ENCODE measurements at regions not wholly inside any gene's neighbourhood (a gene's known extent, or its start where the extent isn't known, plus 50 kb on each side); places are given as distances from the start of the nearest gene placed in this dataset.
"Not testable (repeated sequence)": the region's sequence is repeated elsewhere in the genome, so short reads cannot be mapped to it uniquely, and the experiment has no call there.

- DNase-seq (ENCODE audit: low spot score): no peak
Observed at GRCh38 chr9:88872192-88872946, 118.9 kb upstream of the S1PR3 start.

DNA sequence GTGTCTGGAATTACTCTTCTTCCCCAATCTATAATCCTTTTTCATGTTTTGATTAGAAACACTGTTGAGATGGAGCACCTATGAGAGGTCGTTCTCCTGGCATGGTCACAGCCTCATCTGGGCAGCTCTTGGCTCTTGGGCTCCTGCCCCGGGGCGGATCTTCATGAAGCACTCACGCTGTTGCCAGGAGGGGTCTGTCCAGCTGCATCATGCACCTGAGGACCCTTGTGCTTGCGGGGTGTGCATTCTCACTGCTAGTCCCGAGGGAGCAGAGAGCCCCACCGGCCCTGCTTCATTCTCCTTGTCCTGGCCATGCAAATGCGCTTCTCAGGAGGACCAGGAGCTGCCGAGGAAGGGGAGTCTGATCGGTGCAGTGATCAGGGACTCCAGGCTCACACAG lies 117.6 kb upstream of the S1PR3 start:
- no peak for DNase-seq (ENCODE audit: low spot score)

DNA sequence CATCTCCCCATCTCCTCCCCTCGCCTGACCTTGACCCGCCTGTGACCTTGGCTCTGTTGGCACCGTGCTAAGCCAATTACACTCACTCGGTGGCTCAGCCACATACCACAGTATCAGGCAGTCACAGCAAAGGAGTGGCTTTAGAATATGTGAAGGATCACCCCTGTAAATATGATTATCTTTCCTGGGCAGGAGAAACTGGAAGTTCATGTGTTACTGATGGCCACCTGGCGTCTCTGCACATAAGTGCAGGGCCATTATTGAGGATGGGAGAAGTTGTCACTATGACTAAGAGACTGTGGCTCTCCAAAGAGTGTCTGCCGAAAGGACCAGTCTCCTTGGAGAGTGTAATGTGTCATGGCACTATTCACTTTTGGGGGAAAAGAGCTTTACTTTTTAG lies 116.9 kb upstream of the S1PR3 start:
- DNase-seq (ENCODE audit: low spot score): no peak

GRCh38 chr9:88875400-88876120 lies 115.7 kb upstream of the S1PR3 start:
- DNase-seq (ENCODE audit: low spot score): no peak

DNA sequence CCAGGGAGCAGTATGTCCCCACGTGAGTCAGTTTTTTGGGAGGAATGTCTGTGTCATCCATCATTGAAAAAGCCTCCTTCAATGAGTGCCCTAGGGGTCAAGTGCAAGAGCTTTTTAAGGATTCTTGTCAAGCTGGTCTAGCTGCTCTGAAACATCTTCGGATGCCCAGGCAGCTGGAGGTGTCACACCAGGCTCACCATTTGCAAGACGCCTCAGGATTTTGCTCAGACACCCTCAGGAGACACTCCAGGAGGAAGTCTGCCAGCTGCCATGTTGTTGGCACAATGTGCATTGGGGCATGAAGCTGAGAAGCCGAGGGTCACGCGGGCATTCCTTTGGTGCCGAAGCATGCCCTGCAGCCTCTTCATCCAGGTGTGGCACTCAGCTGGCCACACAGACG lies 111.1 kb upstream of the S1PR3 start:
- no peak for DNase-seq (ENCODE audit: low spot score)

DNA sequence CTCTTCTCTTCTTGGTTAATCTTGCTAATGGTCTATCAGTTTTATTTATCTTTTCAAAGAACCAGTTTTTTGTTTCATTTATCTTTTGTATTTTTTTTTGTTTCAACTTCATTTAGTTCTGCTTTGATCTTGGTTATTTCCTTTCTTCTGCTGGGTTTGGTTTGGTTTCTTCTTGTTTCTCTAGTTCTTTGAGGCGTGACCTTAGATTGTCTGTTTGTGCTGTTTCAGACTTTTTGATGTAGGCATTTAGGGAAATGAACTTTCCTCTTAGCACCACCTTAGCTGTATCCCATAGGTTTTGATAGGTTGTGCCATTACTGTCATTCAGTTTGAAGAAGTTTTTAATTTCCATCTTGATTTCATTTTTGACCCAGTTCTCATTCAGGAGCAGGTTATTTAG lies 107.0 kb upstream of the S1PR3 start:
- DNase-seq (ENCODE audit: low spot score): not testable (repeated sequence)

GRCh38 chr9:88886762-88887161 lies 104.5 kb upstream of the S1PR3 start:
- not testable (repeated sequence) for DNase-seq (ENCODE audit: low spot score)

DNA sequence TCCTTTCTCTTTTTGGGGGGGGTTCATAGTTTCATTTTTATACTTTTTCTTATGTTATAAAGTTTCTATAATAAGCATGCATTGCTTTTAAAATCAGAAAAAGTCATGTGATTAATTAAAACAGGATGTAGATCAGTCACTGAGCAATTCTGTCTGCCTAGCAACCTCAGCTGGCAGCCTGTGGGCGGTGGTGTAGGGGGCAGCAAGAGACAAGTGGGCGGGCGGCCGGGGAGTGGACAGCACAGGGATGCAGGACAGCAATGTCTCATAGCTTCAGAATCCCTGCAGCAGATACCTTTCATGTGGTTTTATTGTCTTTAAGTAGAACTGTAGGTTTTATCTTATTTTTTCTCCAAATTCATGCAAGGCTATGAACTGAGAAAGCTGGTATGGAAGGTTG lies 101.9 kb upstream of the S1PR3 start:
- no peak for DNase-seq (ENCODE audit: low spot score)

- no peak for DNase-seq (ENCODE audit: low spot score)
Observed at GRCh38 chr9:88890546-88890945, 100.7 kb upstream of the S1PR3 start.

DNA sequence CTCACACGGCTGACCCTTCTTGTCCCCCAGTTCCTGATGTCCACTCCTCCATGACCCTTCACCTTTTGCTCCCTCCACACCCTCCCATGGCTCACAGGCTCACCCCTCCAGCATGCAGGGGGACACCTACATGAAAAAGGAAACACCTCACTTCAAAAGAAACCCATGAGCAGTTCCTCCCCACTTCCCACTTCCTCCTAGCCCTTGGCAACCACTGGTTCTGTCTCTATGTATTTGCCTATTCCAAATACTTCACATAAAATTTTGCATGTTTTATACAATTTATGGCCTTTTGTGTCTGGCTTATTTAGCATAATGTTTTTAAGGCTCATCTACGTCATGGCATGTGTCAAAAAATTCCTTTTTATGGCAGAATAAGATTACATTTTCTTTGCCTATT lies 100.2 kb upstream of the S1PR3 start:
- no peak for DNase-seq (ENCODE audit: low spot score)

DNA sequence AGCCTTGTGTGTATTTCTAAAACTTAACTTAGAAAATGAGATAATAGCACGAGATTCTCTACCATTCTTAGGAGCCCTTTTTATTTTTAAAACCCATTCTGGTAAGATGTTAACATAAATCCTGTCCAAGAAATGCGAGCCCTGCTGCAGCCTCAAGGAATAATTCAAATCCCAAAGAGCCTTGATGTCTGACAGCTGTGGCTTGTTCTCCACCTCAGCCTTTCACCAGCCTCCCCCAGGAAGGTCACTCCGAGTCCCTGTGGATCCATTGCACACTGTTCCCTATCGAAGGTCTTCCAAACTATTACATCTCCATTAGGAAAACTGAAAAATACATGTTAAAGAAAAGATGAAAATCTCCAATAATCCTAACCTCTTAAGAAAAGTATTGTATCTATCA lies 98.5 kb upstream of the S1PR3 start:
- DNase-seq (ENCODE audit: low spot score): no peak

DNA sequence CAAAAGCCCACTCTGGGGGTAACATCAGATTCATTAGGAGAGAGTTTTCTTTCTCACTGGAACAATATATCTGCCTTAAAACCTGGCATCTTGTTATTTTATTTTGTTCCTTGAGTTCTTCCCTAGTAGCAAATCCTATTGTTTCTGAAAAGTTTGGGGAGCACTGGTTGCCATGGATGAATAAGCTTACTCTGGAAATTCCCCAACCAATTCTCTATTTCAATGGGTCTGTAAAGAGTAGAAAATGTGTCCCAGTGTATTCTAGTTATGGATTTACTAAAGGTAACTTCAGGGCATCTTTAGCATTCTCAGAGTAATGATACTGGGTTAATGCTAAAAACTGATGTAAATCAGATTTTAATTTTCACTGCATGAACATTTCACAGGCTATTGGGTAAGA lies 94.2 kb upstream of the S1PR3 start:
- no peak for DNase-seq (ENCODE audit: low spot score)

DNA sequence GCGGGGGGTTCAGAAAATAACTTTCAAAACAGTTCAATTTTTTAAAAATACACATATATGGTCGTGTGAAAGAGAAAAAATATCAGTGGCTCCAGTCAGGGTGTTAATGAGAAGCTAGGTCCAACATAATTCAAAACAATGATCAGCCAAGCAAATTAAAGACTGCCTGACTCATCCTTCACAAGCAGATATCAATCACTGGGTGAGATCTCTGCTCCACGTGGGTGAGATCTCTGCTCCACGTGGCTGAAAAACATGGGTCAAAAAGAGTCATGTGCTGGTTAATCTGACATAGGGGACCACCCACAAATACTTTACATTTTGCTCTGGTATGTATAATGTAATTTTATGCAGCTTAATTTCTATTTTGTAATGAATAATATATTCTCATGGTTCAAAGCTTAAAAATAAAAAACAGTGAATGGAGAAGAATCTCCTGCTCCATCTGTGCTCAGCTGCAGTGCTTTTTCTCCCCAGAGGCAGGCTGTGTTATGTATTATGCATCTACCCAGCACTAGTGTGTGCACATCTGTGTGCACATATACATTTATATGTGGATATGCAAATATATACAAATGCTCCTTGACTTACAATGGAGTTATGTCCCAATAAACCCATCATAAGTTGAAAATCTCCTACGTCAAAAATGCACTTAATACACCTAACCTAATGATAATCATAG lies 93.1 kb upstream of the S1PR3 start:
- DNase-seq (ENCODE audit: low spot score): no peak

GRCh38 chr9:88905506-88905905 lies 85.8 kb upstream of the S1PR3 start:
- no peak for DNase-seq (ENCODE audit: low spot score)

DNA sequence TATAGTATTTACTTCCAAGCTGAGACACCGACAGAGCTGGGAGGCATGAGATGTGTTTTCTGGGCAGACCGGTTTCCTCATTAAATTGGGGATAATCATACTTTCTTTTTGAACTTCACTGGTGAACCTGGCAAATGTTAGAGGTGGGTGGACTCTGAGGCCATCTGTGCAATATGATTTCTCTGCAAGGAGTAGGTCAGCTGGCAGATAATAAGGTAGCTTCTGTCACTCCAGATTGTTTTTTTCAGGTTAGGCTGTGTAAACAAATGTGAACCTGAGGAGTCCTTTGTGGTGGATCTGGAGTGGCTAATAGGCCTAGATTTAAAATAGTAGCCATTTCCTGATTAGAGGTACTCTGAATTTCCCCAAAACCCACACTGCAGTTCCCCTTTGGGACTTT lies 75.4 kb upstream of the S1PR3 start:
- DNase-seq (ENCODE audit: low spot score): no peak

- DNase-seq (ENCODE audit: low spot score): no peak
Observed at GRCh38 chr9:88916894-88917293, 74.4 kb upstream of the S1PR3 start.

- DNase-seq (ENCODE audit: low spot score): no peak
Observed at GRCh38 chr9:88917375-88917774, 73.9 kb upstream of the S1PR3 start.

GRCh38 chr9:88918537-88918936 lies 72.7 kb upstream of the S1PR3 start:
- DNase-seq (ENCODE audit: low spot score): not testable (repeated sequence)

DNA sequence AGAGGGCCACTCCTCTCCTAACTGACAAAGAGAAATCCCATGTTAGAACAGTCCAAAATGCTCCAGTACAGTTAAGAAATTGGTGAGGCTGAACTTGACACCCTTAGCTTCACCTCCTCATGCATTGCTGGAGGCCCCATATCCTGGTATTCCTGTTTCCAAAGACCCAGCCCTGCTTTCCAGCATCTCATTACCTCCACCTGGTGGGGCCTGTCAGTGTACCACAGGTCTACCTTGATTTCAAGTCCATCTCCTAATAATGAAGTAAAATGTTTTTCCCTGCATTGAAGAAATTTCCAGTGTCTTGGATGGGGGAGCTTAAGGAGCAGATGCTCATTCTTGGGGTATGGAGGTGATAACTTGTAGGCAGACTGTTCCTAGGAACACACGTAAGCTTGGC lies 70.6 kb upstream of the S1PR3 start:
- DNase-seq (ENCODE audit: low spot score): no peak

DNA sequence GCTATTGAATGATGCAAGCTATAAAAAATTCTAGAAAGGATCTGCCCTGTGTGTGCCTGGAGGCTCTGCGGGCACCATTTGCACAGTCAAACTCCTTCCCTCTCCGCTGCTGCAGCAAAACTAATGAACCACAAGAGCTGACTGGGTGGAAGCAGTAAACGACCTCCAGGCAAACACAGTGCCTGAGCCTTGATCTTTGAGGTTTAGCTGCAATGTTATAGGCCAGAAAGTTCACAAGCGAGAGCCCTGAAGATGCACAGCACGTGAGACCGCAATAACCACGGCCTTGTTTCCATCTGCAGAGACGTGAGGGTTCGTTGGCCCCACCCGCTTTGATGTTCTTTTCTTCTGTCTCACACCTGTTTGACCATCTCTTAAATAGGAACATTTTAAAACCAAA lies 69.2 kb upstream of the S1PR3 start:
- DNase-seq (ENCODE audit: low spot score): no peak

GRCh38 chr9:88923092-88923491 lies 68.2 kb upstream of the S1PR3 start:
- no peak for DNase-seq (ENCODE audit: low spot score)

DNA sequence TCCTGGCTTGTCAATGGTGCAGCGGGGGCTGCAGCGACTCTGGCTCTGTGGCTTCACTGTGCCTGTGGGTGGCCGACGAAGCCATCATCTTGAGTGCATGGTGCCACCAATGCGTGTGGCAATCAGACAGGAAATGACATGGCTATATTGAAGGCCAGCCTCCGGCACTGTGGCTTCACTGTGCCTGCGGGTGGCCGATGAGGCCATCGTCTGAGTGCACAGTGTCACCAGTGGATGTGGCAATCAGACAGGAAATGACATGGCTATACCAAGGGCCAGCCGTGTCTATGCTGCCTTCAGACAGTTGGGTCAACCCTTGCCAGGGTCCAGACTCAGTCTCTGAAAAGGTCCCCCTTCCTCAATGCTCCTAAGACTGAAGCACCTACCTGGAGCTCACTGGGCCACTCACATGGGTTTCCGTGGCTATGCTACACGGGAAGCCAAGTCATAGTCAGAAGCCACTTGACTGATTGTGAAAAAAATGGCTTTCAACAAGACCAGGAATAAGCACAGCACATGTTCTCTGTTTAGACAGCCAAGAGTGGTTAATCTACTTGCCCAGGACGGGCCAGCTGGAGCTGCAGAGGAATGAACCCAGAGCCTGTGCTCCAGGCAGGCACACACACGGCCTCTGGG lies 67.5 kb upstream of the S1PR3 start:
- DNase-seq (ENCODE audit: low spot score): no peak

DNA sequence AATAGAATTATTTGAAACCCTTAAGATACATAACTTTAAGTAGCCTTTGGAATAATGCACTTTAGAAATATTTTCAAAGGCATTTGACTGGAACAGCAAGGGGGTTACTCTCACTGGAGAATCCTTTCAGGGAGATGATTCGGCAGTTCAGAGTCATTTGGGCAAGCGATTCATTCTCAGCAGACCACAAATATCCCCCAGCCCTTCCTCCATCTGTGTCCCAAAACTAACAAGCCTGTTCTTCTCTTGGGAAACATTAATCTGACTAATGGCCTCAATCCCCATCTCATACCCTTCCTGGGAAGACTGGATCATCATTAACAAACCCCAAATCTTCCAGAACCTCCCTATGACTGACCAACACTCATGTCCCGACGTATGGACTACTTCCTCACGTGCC lies 65.8 kb upstream of the S1PR3 start:
- DNase-seq (ENCODE audit: low spot score): no peak

Data from hematopoietic multipotent progenitor cell treated with erythropoietin and hydrocortisone succinate and interleukin-3 and kit ligand, for 15 days (in vitro differentiated cells).